H1 (cell line): ENCODE measurements at regions not wholly inside any gene's neighbourhood (a gene's known extent, or its start where the extent isn't known, plus 50 kb on each side); places are given as distances from the start of the nearest gene placed in this dataset.

Experiments used
- CTCF ChIA-PET: fragments of 300-600 bp; sonication (Branson Sonifier 250); formaldehyde crosslinking; loops from one replicate; lab custom pipeline; 2021; ENCODE audit not compliant: partially characterized antibody; lab: Charles Lee
- POLR2A ChIA-PET: fragments of 300-600 bp; sonication (Branson Sonifier 250); formaldehyde crosslinking; loops from one replicate; lab custom pipeline; 2021; ENCODE audit warnings: inconsistent platforms; ENCODE audit not compliant: partially characterized antibody; lab: Charles Lee
- DNase-seq, 2 experiments: peaks; one replicate each; pipeline versions ENCODE4 v3.0.0 to v3.0.0-alpha.2; 2010 to 2022; ENCODE audit warnings: low spot score in 2 of 2, low read depth in 1 of 2, mixed read lengths in 1 of 2
- FAIRE-seq: peaks from 2 replicates; lab custom pipeline; 2011; peaks lifted over from hg19 to GRCh38; lab: Jason Lieb, UNC
- H2AFZ ChIP-seq: 2 replicates; pipeline ENCODE4 v1.8.1; 2012; ENCODE audit warnings: low read length, inconsistent platforms
- H2AK5ac ChIP-seq: 2 replicates; pipeline ENCODE4 v1.6.1; 2013; ENCODE audit warnings: low read depth, low read length
- H2BK120ac ChIP-seq: replicated peaks from 2 replicates; pipeline ENCODE3; 2013; ENCODE audit warnings: low read depth, low read length, inconsistent platforms
- H2BK12ac ChIP-seq: 2 replicates; pipeline ENCODE4 v1.6.1; 2013; ENCODE audit warnings: low read depth, low read length
- H2BK15ac ChIP-seq: 2 replicates; pipeline ENCODE4 v1.6.1; 2013; ENCODE audit warnings: low read length
- H2BK20ac ChIP-seq: 2 replicates; pipeline ENCODE4 v1.6.1; 2013; ENCODE audit warnings: low read length
- H2BK5ac ChIP-seq: 2 replicates; pipeline ENCODE4 v1.6.1; 2013; ENCODE audit warnings: low read depth, low read length
- H3K14ac ChIP-seq: 2 replicates; pipeline ENCODE4 v1.6.1; 2013; ENCODE audit warnings: inconsistent platforms; ENCODE audit not compliant: insufficient read length
- H3K18ac ChIP-seq: 2 replicates; pipeline ENCODE4 v1.6.1; 2013; ENCODE audit warnings: low read length; ENCODE audit errors: extremely low read depth
- H3K23ac ChIP-seq: 2 replicates; pipeline ENCODE4 v1.6.1; 2013; ENCODE audit warnings: inconsistent platforms; ENCODE audit not compliant: insufficient read length
- H3K23me2 ChIP-seq: 2 replicates; pipeline ENCODE4 v1.6.1; 2013; ENCODE audit warnings: low read depth, low read length
- H3K27ac ChIP-seq: 2 replicates; pipeline ENCODE4 v1.6.1; 2011; ENCODE audit warnings: low read depth, low read length, inconsistent platforms
- H3K27me3 ChIP-seq, 4 experiments: replicated peaks in 1 of 4; 1 replicate in 1 of 4; 2 replicates in 3 of 4; pipeline versions ENCODE4 v1.6.1 to v1.8.1; 2011 to 2013; ENCODE audit warnings: low read length in 3 of 4, mild to moderate bottlenecking in 3 of 4, inconsistent platforms in 2 of 4, mixed read lengths in 2 of 4, moderate library complexity in 1 of 4; ENCODE audit not compliant: control insufficient read depth in 3 of 4, insufficient read depth in 3 of 4; ENCODE audit errors: extremely low read depth in 1 of 4
- H3K36me3 ChIP-seq, 4 experiments: 2 replicates each; pipeline versions ENCODE4 v1.6.1 to v1.8.1; 2011 to 2013; ENCODE audit warnings: mild to moderate bottlenecking in 4 of 4, low read length in 3 of 4, moderate library complexity in 2 of 4, control low read depth in 1 of 4, inconsistent platforms in 1 of 4; ENCODE audit not compliant: insufficient read depth in 4 of 4, control insufficient read depth in 2 of 4
- H3K4ac ChIP-seq: replicated peaks from 2 replicates; pipeline ENCODE3; 2013; ENCODE audit warnings: low read length, low read depth, mixed read lengths, inconsistent platforms; ENCODE audit not compliant: insufficient read length
- H3K4me1 ChIP-seq, 4 experiments: replicated peaks in 1 of 4; 1 replicate in 1 of 4; 2 replicates in 3 of 4; pipeline versions ENCODE4 v1.6.1 to v1.8.1; 2011 to 2013; ENCODE audit warnings: low read length in 3 of 4, inconsistent platforms in 2 of 4, mixed read lengths in 1 of 4; ENCODE audit not compliant: insufficient read depth in 4 of 4, control insufficient read depth in 3 of 4
- H3K4me2 ChIP-seq, 2 experiments: 2 replicates each; pipeline versions ENCODE4 v1.6.1 to v1.8.1; 2011 to 2013; ENCODE audit warnings: low read depth in 2 of 2, low read length in 2 of 2, control low read depth in 1 of 2, inconsistent platforms in 1 of 2, mild to moderate bottlenecking in 1 of 2; ENCODE audit not compliant: insufficient read depth in 1 of 2
- H3K4me3 ChIP-seq, 4 experiments: fragments of 200-600, 300-600 bp in 1 of 4; sonication (generic), shearing (Covaris generic), sonication (Bioruptor Twin) in 1 of 4; 2 replicates each; pipeline versions ENCODE4 v1.5.1 to v1.8.1; 2011 to 2016; ENCODE audit warnings: low read length in 4 of 4, low read depth in 3 of 4, control low read depth in 2 of 4, inconsistent platforms in 2 of 4, mild to moderate bottlenecking in 2 of 4, mixed read lengths in 1 of 4, moderate library complexity in 1 of 4; ENCODE audit not compliant: insufficient read depth in 2 of 4; ENCODE audit errors: extremely low read depth in 1 of 4
- H3K56ac ChIP-seq: replicated peaks from 2 replicates; pipeline ENCODE3; 2013; ENCODE audit warnings: low read depth, mild to moderate bottlenecking, mixed read lengths, low read length, inconsistent platforms; ENCODE audit not compliant: insufficient read length
- H3K79me1 ChIP-seq: 2 replicates; pipeline ENCODE4 v1.6.1; 2013; ENCODE audit warnings: low read depth, low read length, control low read depth
- H3K79me2 ChIP-seq, 2 experiments: 2 replicates each; pipeline versions ENCODE4 v1.6.1 to v1.8.1; 2012 to 2013; ENCODE audit warnings: low read length in 2 of 2, mild to moderate bottlenecking in 2 of 2, inconsistent platforms in 1 of 2; ENCODE audit not compliant: insufficient read depth in 2 of 2, control insufficient read depth in 1 of 2
- H3K9ac ChIP-seq, 4 experiments: replicated peaks in 1 of 4; 1 replicate in 1 of 4; 2 replicates in 3 of 4; pipeline versions ENCODE4 v1.6.1 to v1.8.1; 2011 to 2013; ENCODE audit warnings: low read depth in 3 of 4, low read length in 3 of 4, control low read depth in 2 of 4, mild to moderate bottlenecking in 2 of 4, moderate library complexity in 2 of 4, inconsistent platforms in 1 of 4; ENCODE audit errors: extremely low read depth in 1 of 4
- H3K9me3 ChIP-seq, 2 experiments: 2 replicates each; pipeline versions ENCODE4 v1.6.1 to v1.8.1; 2012 to 2013; ENCODE audit warnings: mild to moderate bottlenecking in 2 of 2, moderate library complexity in 2 of 2, control low read depth in 1 of 2, inconsistent platforms in 1 of 2, low read depth in 1 of 2, low read length in 1 of 2, mixed read lengths in 1 of 2; ENCODE audit not compliant: insufficient read depth in 2 of 2
- H4K20me1 ChIP-seq, 2 experiments: replicated peaks in 1 of 2; 2 replicates each; pipeline versions ENCODE3 to v1.8.1; 2011 to 2013; ENCODE audit warnings: inconsistent platforms in 2 of 2, low read length in 2 of 2, mild to moderate bottlenecking in 1 of 2; ENCODE audit not compliant: insufficient read depth in 2 of 2, control insufficient read depth in 1 of 2
- H4K5ac ChIP-seq: 2 replicates; pipeline ENCODE4 v1.6.1; 2013; ENCODE audit warnings: low read length, low read depth, mixed read lengths, inconsistent platforms; ENCODE audit not compliant: insufficient read length
- H4K8ac ChIP-seq: 2 replicates; pipeline ENCODE4 v1.8.0; 2013; ENCODE audit warnings: mild to moderate bottlenecking, moderate library complexity, low read length, inconsistent platforms; ENCODE audit not compliant: insufficient read depth; ENCODE audit errors: extremely low read depth
- H4K91ac ChIP-seq: replicated peaks from 2 replicates; pipeline ENCODE3; 2013; ENCODE audit warnings: low read length, mixed read lengths, inconsistent platforms; ENCODE audit not compliant: insufficient read length
- CEBPB ChIP-seq: IDR thresholded peaks from 2 replicates; pipeline ENCODE4 v1.6.1; 2012; ENCODE audit warnings: low read depth, low read length
- CTBP2 ChIP-seq: IDR thresholded peaks from 2 replicates; pipeline ENCODE4 v1.7.0; 2011; ENCODE audit warnings: borderline replicate concordance, mild to moderate bottlenecking, moderate library complexity, mixed read lengths, low read length; ENCODE audit not compliant: insufficient read depth, insufficient read length
- E2F6 ChIP-seq: IDR thresholded peaks from 2 replicates; pipeline ENCODE4 v1.6.1; 2012; ENCODE audit warnings: inconsistent platforms
- JUN ChIP-seq: IDR thresholded peaks from 2 replicates; pipeline ENCODE4 v1.6.1; 2011; ENCODE audit warnings: low read depth, mild to moderate bottlenecking, improper control_type of control experiment, low read length
- KDM1A ChIP-seq: fragments of 200-600, 300-600 bp; sonication (generic); IDR thresholded peaks from 2 replicates; pipeline ENCODE4 v1.7.1; 2016; ENCODE audit warnings: mild to moderate bottlenecking, low read length, borderline replicate concordance
- RBBP5 ChIP-seq: IDR thresholded peaks from 2 replicates; pipeline ENCODE4 v1.7.1; 2012; ENCODE audit warnings: low read depth, mild to moderate bottlenecking, inconsistent platforms, low read length, moderate library complexity, borderline replicate concordance
- TAF1 ChIP-seq: IDR thresholded peaks from 2 replicates; pipeline ENCODE4 v1.6.1; 2011; ENCODE audit warnings: mild to moderate bottlenecking, low read depth, low read length
- TBP ChIP-seq: IDR thresholded peaks from 2 replicates; pipeline ENCODE4 v1.6.1; 2011; ENCODE audit warnings: low read depth, low read length, improper control_type of control experiment
- WGBS, 2 experiments: shearing (Covaris generic) in 1 of 2; methylation state at CpG; one replicate each; pipeline versions ENCODE4 v1.1.6 to v1.1.7; 2013 to 2015; ENCODE audit warnings: low lambda C conversion rate in 2 of 2, mixed read lengths in 2 of 2, inconsistent platforms in 1 of 2, low coverage in 1 of 2, missing lambda C conversion rate in 1 of 2; ENCODE audit not compliant: insufficient replicate concordance in 2 of 2, insufficient coverage in 1 of 2, insufficient read length in 1 of 2; ENCODE audit errors: extremely low coverage in 1 of 2, missing lambda C conversion rate in 1 of 2; 5-methylcytosine and 5-hydroxymethylcytosine counted together

DNA sequence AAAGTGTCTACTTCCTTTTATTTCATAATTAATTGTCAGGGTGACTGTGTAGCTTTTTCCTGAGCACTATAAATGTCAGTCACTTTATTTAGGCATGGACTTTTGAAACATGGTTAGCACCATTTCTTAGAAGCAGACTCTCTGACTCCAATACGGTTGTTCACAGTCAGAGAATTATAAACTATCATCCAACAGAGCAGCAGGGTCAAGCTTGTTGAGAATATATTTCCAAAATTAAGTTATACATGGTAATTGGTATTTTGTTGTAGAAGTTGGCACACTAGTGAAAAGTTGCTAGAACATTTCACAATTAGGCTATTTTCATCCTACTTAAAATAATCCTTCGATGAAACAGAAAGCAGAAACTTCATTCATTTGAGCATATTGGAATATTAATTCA is 1155.5 kb upstream of the IGFBP7 start:
- H3K23ac ChIP-seq, result no peak overlapping the region
- no peak overlapping the region for H4K8ac ChIP-seq
- no peaks in the 10 kb centered on the region for H3K36me3 ChIP-seq
- 94% methylated on average over 2 of the region's 2 CpGs; no CpG with 5 or more reads in 1 of the 2 experiments for whole genome bisulfite sequencing, 2 experiments
- DNase-seq (no peak), FAIRE-seq (no peak)
- ChIA-PET POLR2A (no interaction called here), CTCF (no interaction called here)
- no peak overlapping the region for H3K56ac ChIP-seq
- no peaks in the 10 kb centered on the region for H3K79me1 ChIP-seq
- no peak overlapping the region for H3K4me3 ChIP-seq
- H4K20me1 ChIP-seq, result no peaks in the 10 kb centered on the region
- no peak overlapping the region for H2BK20ac ChIP-seq
- H2BK120ac ChIP-seq, result no peak overlapping the region
- no peak overlapping the region for H2AFZ ChIP-seq
- no peak overlapping the region for H2BK12ac ChIP-seq
- H3K9me3 ChIP-seq, result peaks cover 0 to 10% of the 10 kb centered on the region in 2 experiments; a peak in 1 of 4 replicates
- no peak overlapping the region for H3K9ac ChIP-seq
- H3K27me3 ChIP-seq, result no peaks in the 10 kb centered on the region
- H2AK5ac ChIP-seq, result no peak overlapping the region
- TF ChIP-seq E2F6 (no peak), TBP (no peak), KDM1A (no peak), CTBP2 (no peak), CEBPB (no peak), TAF1 (no peak), JUN (no peak), RBBP5 (no peak)
- no peak overlapping the region for H3K27ac ChIP-seq
- no peak overlapping the region for H2BK5ac ChIP-seq
- H3K4me2 ChIP-seq, result no peak overlapping the region
- no peaks in the 10 kb centered on the region for H3K23me2 ChIP-seq
- H4K91ac ChIP-seq, result no peak overlapping the region
- H4K5ac ChIP-seq, result no peak overlapping the region
- H2BK15ac ChIP-seq, result no peak overlapping the region
- H3K79me2 ChIP-seq, result no peaks in the 10 kb centered on the region
- H3K14ac ChIP-seq, result no peak overlapping the region
- no peaks in the 10 kb centered on the region for H3K4me1 ChIP-seq
- H3K18ac ChIP-seq, result no peak overlapping the region
- no peak overlapping the region for H3K4ac ChIP-seq
